ENCODE measurements at regions not wholly inside any gene's neighbourhood (a gene's known extent, or its start where the extent isn't known, plus 50 kb on each side); places are given as distances from the start of the nearest gene placed in this dataset.

DNA sequence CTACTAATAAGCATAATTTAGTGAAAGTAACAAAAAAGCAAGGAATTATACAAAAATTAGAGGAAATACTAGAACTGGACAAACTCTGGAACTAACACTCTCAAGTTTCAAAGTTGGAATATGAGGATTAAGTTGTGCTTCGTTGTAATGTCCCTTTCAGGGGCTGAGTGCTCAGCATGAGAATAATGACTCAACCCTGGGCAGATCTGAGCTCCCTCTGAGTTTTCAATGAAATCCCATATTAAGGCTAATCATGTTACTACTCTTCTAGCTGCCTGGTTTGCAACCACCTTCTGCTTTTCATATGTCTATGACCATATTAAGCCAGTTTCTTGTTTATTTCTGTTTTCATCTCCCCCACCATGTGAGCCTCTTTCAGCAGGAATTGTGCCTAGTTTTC lies 274.9 kb upstream of the LRRTM4 start:
- Histone ChIP-seq H3K79me2 (ENCODE audit: insufficient read depth, low read length) (no peaks in the 10 kb centered on the region), H2AFZ (ENCODE audit: low read length) (no peak overlapping the region), H3K4me3 (ENCODE audit: low read depth, low read length, poor library complexity, severe bottlenecking) (no peak overlapping the region), H3K27me3 (ENCODE audit: insufficient read depth, low read length) (no peaks in the 10 kb centered on the region), H3K4me1 (ENCODE audit: insufficient read depth, low read length, severe bottlenecking) (no peaks in the 10 kb centered on the region), H3F3A (ENCODE audit: insufficient read depth, low read length) (no peaks in the 10 kb centered on the region), H3K9ac (ENCODE audit: low read length) (no peak overlapping the region), H3K4me2 (ENCODE audit: low read length) (no peak overlapping the region), H3K9me3 (ENCODE audit: low read length) (no peaks in the 10 kb centered on the region), H4K20me1 (ENCODE audit: insufficient read depth, low read length) (no peaks in the 10 kb centered on the region), H3K9me2 (ENCODE audit: low read depth, low read length) (no peaks in the 10 kb centered on the region), H3K27ac (ENCODE audit: low read depth, low read length, poor library complexity, severe bottlenecking) (no peak overlapping the region), H3K36me3 (ENCODE audit: insufficient read depth, low read length) (no peaks in the 10 kb centered on the region)
- no peak for TF ChIP-seq EZH2 (IDR thresholded peaks at IDR 0.05; ENCODE audit: borderline replicate concordance, low read length)
- TF ChIP-seq, protein P1, sequence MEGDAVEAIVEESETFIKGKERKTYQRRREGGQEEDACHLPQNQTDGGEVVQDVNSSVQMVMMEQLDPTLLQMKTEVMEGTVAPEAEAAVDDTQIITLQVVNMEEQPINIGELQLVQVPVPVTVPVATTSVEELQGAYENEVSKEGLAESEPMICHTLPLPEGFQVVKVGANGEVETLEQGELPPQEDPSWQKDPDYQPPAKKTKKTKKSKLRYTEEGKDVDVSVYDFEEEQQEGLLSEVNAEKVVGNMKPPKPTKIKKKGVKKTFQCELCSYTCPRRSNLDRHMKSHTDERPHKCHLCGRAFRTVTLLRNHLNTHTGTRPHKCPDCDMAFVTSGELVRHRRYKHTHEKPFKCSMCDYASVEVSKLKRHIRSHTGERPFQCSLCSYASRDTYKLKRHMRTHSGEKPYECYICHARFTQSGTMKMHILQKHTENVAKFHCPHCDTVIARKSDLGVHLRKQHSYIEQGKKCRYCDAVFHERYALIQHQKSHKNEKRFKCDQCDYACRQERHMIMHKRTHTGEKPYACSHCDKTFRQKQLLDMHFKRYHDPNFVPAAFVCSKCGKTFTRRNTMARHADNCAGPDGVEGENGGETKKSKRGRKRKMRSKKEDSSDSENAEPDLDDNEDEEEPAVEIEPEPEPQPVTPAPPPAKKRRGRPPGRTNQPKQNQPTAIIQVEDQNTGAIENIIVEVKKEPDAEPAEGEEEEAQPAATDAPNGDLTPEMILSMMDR (IDR thresholded peaks at IDR 0.05; ENCODE audit: low read length) = no peak

DNA sequence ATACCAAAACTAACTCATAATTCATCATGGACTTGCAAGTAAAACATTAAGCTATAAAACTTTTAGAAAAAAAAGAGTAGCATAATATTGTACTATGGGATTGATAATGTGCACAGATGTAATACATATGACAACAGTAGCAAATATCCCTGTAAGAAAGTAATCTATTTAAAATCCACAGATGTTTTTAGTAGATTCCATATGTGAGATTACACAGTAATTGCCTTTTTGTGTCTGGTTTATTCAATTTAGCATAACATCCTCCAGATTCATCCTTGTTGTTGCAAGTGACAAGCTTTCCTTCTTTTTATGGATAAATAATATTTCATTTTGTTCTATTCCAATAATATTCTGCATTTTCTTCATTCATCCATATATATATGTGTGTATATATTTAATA lies 278.2 kb upstream of the LRRTM4 start:
- H3F3A ChIP-seq (ENCODE audit: insufficient read depth, low read length) = no peaks in the 10 kb centered on the region
- no peak overlapping the region for H3K9ac ChIP-seq (ENCODE audit: low read length)
- H3K9me3 ChIP-seq (ENCODE audit: low read length) = no peaks in the 10 kb centered on the region
- H4K20me1 ChIP-seq (ENCODE audit: insufficient read depth, low read length) = no peaks in the 10 kb centered on the region
- no peak overlapping the region for H3K27ac ChIP-seq (ENCODE audit: low read depth, low read length, poor library complexity, severe bottlenecking)
- no peak overlapping the region for H3K4me3 ChIP-seq (ENCODE audit: low read depth, low read length, poor library complexity, severe bottlenecking)
- H2AFZ ChIP-seq (ENCODE audit: low read length) = no peak overlapping the region
- no peak overlapping the region for H3K4me2 ChIP-seq (ENCODE audit: low read length)
- no peaks in the 10 kb centered on the region for H3K79me2 ChIP-seq (ENCODE audit: insufficient read depth, low read length)
- H3K27me3 ChIP-seq (ENCODE audit: insufficient read depth, low read length) = no peaks in the 10 kb centered on the region
- H3K9me2 ChIP-seq (ENCODE audit: low read depth, low read length) = no peaks in the 10 kb centered on the region
- H3K36me3 ChIP-seq (ENCODE audit: insufficient read depth, low read length) = no peaks in the 10 kb centered on the region
- TF ChIP-seq EZH2 (IDR thresholded peaks at IDR 0.05; ENCODE audit: borderline replicate concordance, low read length) = no peak
- TF ChIP-seq, protein P1 (IDR thresholded peaks at IDR 0.05; ENCODE audit: low read length) = no peak
- H3K4me1 ChIP-seq (ENCODE audit: insufficient read depth, low read length, severe bottlenecking) = no peaks in the 10 kb centered on the region

DNA sequence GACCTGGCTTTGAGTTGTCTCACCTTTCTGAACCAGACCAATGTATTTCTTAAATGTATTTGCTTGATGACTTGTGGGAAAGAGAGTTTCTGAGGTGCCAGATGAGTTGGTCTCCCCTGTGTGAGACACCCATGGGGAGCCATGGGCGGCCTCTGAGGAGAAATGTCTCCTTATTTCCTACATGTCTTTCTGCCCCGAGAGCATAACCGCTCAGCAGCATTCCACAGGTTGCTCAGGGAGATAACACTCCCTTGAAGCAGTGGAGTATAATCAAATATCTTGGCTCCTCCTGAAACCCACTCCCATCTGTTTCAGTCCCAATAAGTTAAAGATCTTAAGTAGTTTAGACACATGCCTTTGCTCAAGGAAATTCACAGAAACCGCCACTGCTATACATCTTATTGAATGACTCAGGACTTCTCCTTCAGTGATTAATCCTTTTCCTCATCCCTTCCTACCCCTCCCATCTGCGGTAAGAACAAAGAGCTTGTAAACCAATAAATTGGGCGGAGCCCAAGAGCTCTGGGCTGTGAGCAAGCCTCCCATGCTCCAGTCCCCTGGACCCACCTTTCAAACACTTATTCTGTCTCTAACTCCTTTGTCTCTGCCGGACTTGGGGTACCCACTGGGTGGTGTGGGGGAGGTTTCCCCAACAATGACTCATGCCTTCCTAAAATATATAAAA lies 285.5 kb upstream of the LRRTM4 start:
- H3K9me3 ChIP-seq (ENCODE audit: low read length) = no peaks in the 10 kb centered on the region
- no peaks in the 10 kb centered on the region for H3K9me2 ChIP-seq (ENCODE audit: low read depth, low read length)
- no peaks in the 10 kb centered on the region for H3K36me3 ChIP-seq (ENCODE audit: insufficient read depth, low read length)
- H3K79me2 ChIP-seq (ENCODE audit: insufficient read depth, low read length) = no peaks in the 10 kb centered on the region
- no peak for TF ChIP-seq EZH2 (IDR thresholded peaks at IDR 0.05; ENCODE audit: borderline replicate concordance, low read length)
- TF ChIP-seq, protein P1 (IDR thresholded peaks at IDR 0.05; ENCODE audit: low read length) = no peak
- no peak overlapping the region for H2AFZ ChIP-seq (ENCODE audit: low read length)
- no peaks in the 10 kb centered on the region for H3K27me3 ChIP-seq (ENCODE audit: insufficient read depth, low read length)
- H3K4me3 ChIP-seq (ENCODE audit: low read depth, low read length, poor library complexity, severe bottlenecking) = no peak overlapping the region
- H3K4me1 ChIP-seq (ENCODE audit: insufficient read depth, low read length, severe bottlenecking) = no peaks in the 10 kb centered on the region
- H3K9ac ChIP-seq (ENCODE audit: low read length) = no peak overlapping the region
- no peaks in the 10 kb centered on the region for H3F3A ChIP-seq (ENCODE audit: insufficient read depth, low read length)
- no peak overlapping the region for H3K4me2 ChIP-seq (ENCODE audit: low read length)
- H4K20me1 ChIP-seq (ENCODE audit: insufficient read depth, low read length) = no peaks in the 10 kb centered on the region
- no peak overlapping the region for H3K27ac ChIP-seq (ENCODE audit: low read depth, low read length, poor library complexity, severe bottlenecking)

Measured in OCI-LY1 (cell line).